GM23338 (cell line): ENCODE measurements at regions not wholly inside any gene's neighbourhood (a gene's known extent, or its start where the extent isn't known, plus 50 kb on each side); places are given as distances from the start of the nearest gene placed in this dataset.
"Not testable (repeated sequence)": the region's sequence is repeated elsewhere in the genome, so short reads cannot be mapped to it uniquely, and the experiment has no call there.

ENCODE experiments used
- ATAC-seq: fragments of 200-7000 bp; cut with Tn5 transposase; 3 replicates; pipeline ENCODE4 v1.9.1; 2020
- DNase-seq: peaks from one replicate; pipeline ENCODE4 v3.0.0-alpha.2; 2015; ENCODE audit warnings: low spot score
- H2AFZ ChIP-seq: fragments of 200-600 bp; sonication (generic); 2 replicates; pipeline ENCODE4 v1.8.0; 2016; ENCODE audit warnings: antibody characterized with exemption, mild to moderate bottlenecking, moderate library complexity
- H3F3A ChIP-seq: fragments of 200-600 bp; sonication (generic); replicated peaks from 2 replicates; pipeline ENCODE4 v1.8.0; 2017; ENCODE audit warnings: antibody characterized with exemption, mixed run types, low read depth
- H3K27ac ChIP-seq: fragments of 200-600 bp; sonication (generic); 2 replicates; pipeline ENCODE4 v1.6.1; 2016; ENCODE audit warnings: low read depth
- H3K27me3 ChIP-seq: fragments of 200-600 bp; sonication (generic); 2 replicates; pipeline ENCODE4 v1.8.0; 2016; ENCODE audit warnings: mild to moderate bottlenecking, mixed run types, moderate library complexity; ENCODE audit not compliant: insufficient read depth
- H3K36me3 ChIP-seq: fragments of 200-600 bp; sonication (generic); 2 replicates; pipeline ENCODE4 v1.8.0; 2016; ENCODE audit warnings: mild to moderate bottlenecking; ENCODE audit not compliant: insufficient read depth
- H3K4me1 ChIP-seq: fragments of 200-600 bp; sonication (generic); 2 replicates; pipeline ENCODE4 v1.8.0; 2016; ENCODE audit warnings: mild to moderate bottlenecking, moderate library complexity; ENCODE audit not compliant: insufficient read depth
- H3K4me2 ChIP-seq: fragments of 200-600 bp; sonication (generic); 2 replicates; pipeline ENCODE4 v1.7.1; 2017; ENCODE audit warnings: mixed run types
- H3K4me3 ChIP-seq: fragments of 200-600 bp; sonication (generic); 2 replicates; pipeline ENCODE4 v1.6.1; 2016; ENCODE audit warnings: mixed run types
- H3K79me2 ChIP-seq: fragments of 200-600 bp; sonication (generic); replicated peaks from 2 replicates; pipeline ENCODE4 v1.8.0; 2017; ENCODE audit warnings: mild to moderate bottlenecking; ENCODE audit not compliant: insufficient read depth
- H3K9me2 ChIP-seq: fragments of 200-600 bp; sonication (generic); 2 replicates; pipeline ENCODE4 v1.8.0; 2017; ENCODE audit not compliant: insufficient read depth
- H4K20me1 ChIP-seq: fragments of 200-600 bp; sonication (generic); replicated peaks from 2 replicates; pipeline ENCODE4 v1.8.0; 2017; ENCODE audit warnings: mild to moderate bottlenecking; ENCODE audit not compliant: insufficient read depth
- H3K27ac Mint-ChIP-seq: 2 replicates; pipeline ENCODE4 v1.8.0; 2020; ENCODE audit warnings: inconsistent platforms, mild to moderate bottlenecking, moderate library complexity, mixed read lengths
- H3K27me3 Mint-ChIP-seq: 3 replicates; pipeline ENCODE4 v1.8.0; 2022; ENCODE audit warnings: low read depth, mild to moderate bottlenecking, moderate library complexity, mixed read lengths, inconsistent platforms; ENCODE audit not compliant: insufficient read depth, poor library complexity
- H3K36me3 Mint-ChIP-seq: 3 replicates; pipeline ENCODE4 v1.8.0; 2021; ENCODE audit warnings: low read depth, mild to moderate bottlenecking, inconsistent platforms, moderate library complexity, mixed read lengths
- H3K4me1 Mint-ChIP-seq: 3 replicates; pipeline ENCODE4 v1.8.0; 2020; ENCODE audit warnings: mild to moderate bottlenecking, inconsistent platforms, mixed read lengths
- H3K4me3 Mint-ChIP-seq: 3 replicates; pipeline ENCODE4 v1.8.0; 2021; ENCODE audit warnings: moderate library complexity, mild to moderate bottlenecking, inconsistent platforms, mixed read lengths
- H3K9me3 Mint-ChIP-seq: 3 replicates; pipeline ENCODE4 v1.8.0; 2020; ENCODE audit warnings: moderate library complexity, mild to moderate bottlenecking, inconsistent platforms, mixed read lengths
- CTCF ChIP-seq, 2 experiments: fragments of 200-600 bp in 1 of 2; sonication (generic) in 1 of 2; conservative IDR thresholded peaks; 2 replicates each; pipeline versions ENCODE4 v1.5.1 to v1.6.1; 2016 to 2017; ENCODE audit warnings: antibody characterized with exemption in 2 of 2, low read depth in 2 of 2, mild to moderate bottlenecking in 2 of 2, moderate library complexity in 1 of 2
- ETS1 ChIP-seq: IDR thresholded peaks from 2 replicates; pipeline ENCODE4 v1.6.1; 2016; ENCODE audit warnings: antibody characterized with exemption
- JUNB ChIP-seq: IDR thresholded peaks from one replicate; pipeline ENCODE4 v1.6.1; 2016; ENCODE audit warnings: antibody characterized with exemption; ENCODE audit not compliant: unreplicated experiment
- REST ChIP-seq: IDR thresholded peaks from one replicate; pipeline ENCODE4 v1.6.1; 2018; ENCODE audit warnings: antibody characterized with exemption; ENCODE audit not compliant: unreplicated experiment
- ZNF114 ChIP-seq: fragments of 250-450 bp; sonication (Bioruptor Pico); IDR thresholded peaks from 2 replicates; pipeline ENCODE4 v1.5.0; 2020; ENCODE audit warnings: mild to moderate bottlenecking, moderate library complexity
- ZNF331 ChIP-seq: fragments of 250-450 bp; sonication (Bioruptor Pico); IDR thresholded peaks from 2 replicates; pipeline ENCODE4 v1.5.0; 2020; ENCODE audit warnings: low read depth, mild to moderate bottlenecking, moderate library complexity
- ZNF462 ChIP-seq: fragments of 250-450 bp; sonication (Bioruptor Pico); IDR thresholded peaks from 2 replicates; pipeline ENCODE4 v1.5.0; 2020; ENCODE audit warnings: mild to moderate bottlenecking, moderate library complexity

- TF ChIP-seq ZNF462 (CRISPR knock-in tag) (no peak), JUNB (no peak), ZNF114 (CRISPR knock-in tag) (no peak)
Observed at GRCh38 chr4:126409746-126410145, 1095.0 kb downstream of the FAT4 start (continued).

GRCh38 chr4:126411047-126411446, 1096.3 kb downstream of the FAT4 start:
- no peak for ATAC-seq
- Mint-ChIP-seq H3K27me3 (no peaks in the 10 kb centered on the region), H3K4me3 (no peak overlapping the region), H3K4me1 (no peaks in the 10 kb centered on the region), H3K9me3 (no peaks in the 10 kb centered on the region; the same call in 2 of the 3 replicates), H3K36me3 (no peaks in the 10 kb centered on the region), H3K27ac (no peak overlapping the region)
- no peaks in the 10 kb centered on the region for H3F3A ChIP-seq
- no peaks in the 10 kb centered on the region for H3K27me3 ChIP-seq
- no peak overlapping the region for H3K4me3 ChIP-seq
- no peak overlapping the region for H3K4me2 ChIP-seq
- no peak for DNase-seq
- H3K4me1 ChIP-seq: no peaks in the 10 kb centered on the region
- no peaks in the 10 kb centered on the region for H3K9me2 ChIP-seq
- no peaks in the 10 kb centered on the region for H3K36me3 ChIP-seq
- H3K79me2 ChIP-seq: no peaks in the 10 kb centered on the region
- TF ChIP-seq ETS1: no peak
- no peak for TF ChIP-seq CTCF (conservative IDR thresholded peaks at IDR 0.05; ENCODE audit: low read depth in 2 of 2)
- TF ChIP-seq REST: no peak
- TF ChIP-seq ZNF331 (CRISPR knock-in tag): no peak
- no peak for TF ChIP-seq JUNB
- H3K27ac ChIP-seq: no peak overlapping the region
- H4K20me1 ChIP-seq: no peaks in the 10 kb centered on the region
- no peak overlapping the region for H2AFZ ChIP-seq

GRCh38 chr4:126412310-126412709, 1097.6 kb downstream of the FAT4 start:
- not testable (repeated sequence) for DNase-seq, H3K36me3 Mint-ChIP-seq, H3F3A ChIP-seq, H2AFZ ChIP-seq, H3K4me3 ChIP-seq, H3K4me1 Mint-ChIP-seq, H3K4me1 ChIP-seq, H3K27ac Mint-ChIP-seq, ATAC-seq, H3K27me3 ChIP-seq, H3K27ac ChIP-seq, H3K9me2 ChIP-seq, H3K27me3 Mint-ChIP-seq, H3K36me3 ChIP-seq, H3K4me2 ChIP-seq, H3K79me2 ChIP-seq, H4K20me1 ChIP-seq, H3K9me3 Mint-ChIP-seq, H3K4me3 Mint-ChIP-seq
